ENCODE measurements at regions not wholly inside any gene's neighbourhood (a gene's known extent, or its start where the extent isn't known, plus 50 kb on each side); places are given as distances from the start of the nearest gene placed in this dataset.

GRCh38 chr13:55067946-55068345 is 2039.3 kb downstream of the OLFM4 start:
- no peak overlapping the region for H3K27ac ChIP-seq (ENCODE audit: low read depth, low read length)
- no peaks in the 10 kb centered on the region for H3K9me3 ChIP-seq (ENCODE audit: control insufficient read depth in 1 of 2, low read length in 2 of 2)
- Mint-ChIP-seq H3K4me1 (no peaks in the 10 kb centered on the region), H3K36me3 (no peaks in the 10 kb centered on the region), H3K9me3 (peaks cover 0 to 7% (median 1%) of the 10 kb centered on the region in 8 donors), H3K27me3 (no peaks in the 10 kb centered on the region), H3K4me3 (no peak overlapping the region), H3K27ac (no peak overlapping the region)
- intact Hi-C loops (cut with micrococcal nuclease): no loop called here
- H3K4me1 ChIP-seq (ENCODE audit: insufficient read depth, low read length): no peaks in the 10 kb centered on the region
- no peaks in the 10 kb centered on the region for H3K36me3 ChIP-seq (ENCODE audit: insufficient read depth, low read length)
- POLR2A ChIA-PET (ENCODE audit: partially characterized antibody): no interaction called here
- no peak overlapping the region for H3K4me3 ChIP-seq (ENCODE audit: low read length in 2 of 2)
- CTCF ChIA-PET (ENCODE audit: partially characterized antibody): no interaction called here
- no peaks in the 10 kb centered on the region for H3K27me3 ChIP-seq (ENCODE audit: insufficient read depth, low read length)
- DNase-seq: no peak

- H3K27ac Mint-ChIP-seq: no peak overlapping the region
- DNase-seq: no peak
- no peak overlapping the region for H3K4me3 Mint-ChIP-seq
- Histone ChIP-seq H3K9me3 (ENCODE audit: control insufficient read depth in 1 of 2, low read length in 2 of 2) (no peaks in the 10 kb centered on the region), H3K27me3 (ENCODE audit: insufficient read depth, low read length) (no peaks in the 10 kb centered on the region), H3K36me3 (ENCODE audit: insufficient read depth, low read length) (no peaks in the 10 kb centered on the region), H3K27ac (ENCODE audit: low read depth, low read length) (no peak overlapping the region), H3K4me1 (ENCODE audit: insufficient read depth, low read length) (no peaks in the 10 kb centered on the region), H3K4me3 (ENCODE audit: low read length in 2 of 2) (no peak overlapping the region)
- CTCF ChIA-PET (ENCODE audit: partially characterized antibody): no interaction called here
- H3K36me3 Mint-ChIP-seq: no peaks in the 10 kb centered on the region
- POLR2A ChIA-PET (ENCODE audit: partially characterized antibody): no interaction called here
- peaks cover 0 to 13% (median 2%) of the 10 kb centered on the region in 8 donors for H3K9me3 Mint-ChIP-seq
- no peaks in the 10 kb centered on the region for H3K4me1 Mint-ChIP-seq
- intact Hi-C loops (cut with micrococcal nuclease): no loop called here
- no peaks in the 10 kb centered on the region for H3K27me3 Mint-ChIP-seq
These were observed 2041.1 kb downstream of the OLFM4 start for GRCh38 chr13:55069746-55070145.

GRCh38 chr13:55073000-55073399 is 2044.4 kb downstream of the OLFM4 start:
- no peak overlapping the region for H3K27ac Mint-ChIP-seq

GRCh38 chr13:55084630-55085029 is 2056.0 kb downstream of the OLFM4 start:
- Histone ChIP-seq H3K9me3 (ENCODE audit: control insufficient read depth in 1 of 2, low read length in 2 of 2) (no peaks in the 10 kb centered on the region), H3K4me1 (ENCODE audit: insufficient read depth, low read length) (no peaks in the 10 kb centered on the region), H3K36me3 (ENCODE audit: insufficient read depth, low read length) (no peaks in the 10 kb centered on the region), H3K27ac (ENCODE audit: low read depth, low read length) (no peak overlapping the region), H3K4me3 (ENCODE audit: low read length in 2 of 2) (no peak overlapping the region), H3K27me3 (ENCODE audit: insufficient read depth, low read length) (no peaks in the 10 kb centered on the region)
- no peaks in the 10 kb centered on the region for H3K4me1 Mint-ChIP-seq
- H3K9me3 Mint-ChIP-seq: peaks cover 2 to 35% (median 11%) of the 10 kb centered on the region in 8 donors
- DNase-seq: no peak
- no peaks in the 10 kb centered on the region for H3K27me3 Mint-ChIP-seq
- ChIA-PET POLR2A (ENCODE audit: partially characterized antibody) (no interaction called here), CTCF (ENCODE audit: partially characterized antibody) (no interaction called here)
- intact Hi-C loops (cut with micrococcal nuclease): no loop called here
- no peaks in the 10 kb centered on the region for H3K36me3 Mint-ChIP-seq
- no peak overlapping the region for H3K27ac Mint-ChIP-seq
- no peak overlapping the region for H3K4me3 Mint-ChIP-seq

More at GRCh38 chr13:55073000-55073399, 2044.4 kb downstream of the OLFM4 start:
- H3K4me3 ChIP-seq (ENCODE audit: low read length in 2 of 2): no peak overlapping the region
- H3K4me3 Mint-ChIP-seq: no peak overlapping the region
- CTCF ChIA-PET (ENCODE audit: partially characterized antibody): no interaction called here
- H3K27me3 Mint-ChIP-seq: no peaks in the 10 kb centered on the region
- H3K9me3 ChIP-seq (ENCODE audit: control insufficient read depth in 1 of 2, low read length in 2 of 2): no peaks in the 10 kb centered on the region
- no peak for DNase-seq
- intact Hi-C loops (cut with micrococcal nuclease): no loop called here
- no peaks in the 10 kb centered on the region for H3K4me1 Mint-ChIP-seq
- no peaks in the 10 kb centered on the region for H3K4me1 ChIP-seq (ENCODE audit: insufficient read depth, low read length)
- peaks cover 0 to 13% (median 3%) of the 10 kb centered on the region in 8 donors for H3K9me3 Mint-ChIP-seq
- H3K36me3 ChIP-seq (ENCODE audit: insufficient read depth, low read length): no peaks in the 10 kb centered on the region
- no peaks in the 10 kb centered on the region for H3K36me3 Mint-ChIP-seq
- no peaks in the 10 kb centered on the region for H3K27me3 ChIP-seq (ENCODE audit: insufficient read depth, low read length)
- no peak overlapping the region for H3K27ac ChIP-seq (ENCODE audit: low read depth, low read length)
- POLR2A ChIA-PET (ENCODE audit: partially characterized antibody): no interaction called here

- no peak overlapping the region for H3K27ac Mint-ChIP-seq
- POLR2A ChIA-PET (ENCODE audit: partially characterized antibody): no interaction called here
- CTCF ChIA-PET (ENCODE audit: partially characterized antibody): no interaction called here
These were observed 2053.6 kb upstream of the PRR20A start for GRCh38 chr13:55087085-55087484.

GRCh38 chr13:55090612-55091011 is 2050.1 kb upstream of the PRR20A start:
- no peaks in the 10 kb centered on the region for H3K4me1 Mint-ChIP-seq
- ChIA-PET CTCF (ENCODE audit: partially characterized antibody) (no interaction called here), POLR2A (ENCODE audit: partially characterized antibody) (no interaction called here)
- DNase-seq: no peak
- Histone ChIP-seq H3K9me3 (ENCODE audit: control insufficient read depth in 1 of 2, low read length in 2 of 2) (no peaks in the 10 kb centered on the region), H3K4me1 (ENCODE audit: insufficient read depth, low read length) (no peaks in the 10 kb centered on the region), H3K4me3 (ENCODE audit: low read length in 2 of 2) (no peak overlapping the region), H3K36me3 (ENCODE audit: insufficient read depth, low read length) (no peaks in the 10 kb centered on the region), H3K27me3 (ENCODE audit: insufficient read depth, low read length) (no peaks in the 10 kb centered on the region), H3K27ac (ENCODE audit: low read depth, low read length) (no peak overlapping the region)
- no peak overlapping the region for H3K27ac Mint-ChIP-seq
- no peaks in the 10 kb centered on the region for H3K27me3 Mint-ChIP-seq
- peaks cover 0 to 22% (median 14%) of the 10 kb centered on the region in 8 donors for H3K9me3 Mint-ChIP-seq
- H3K4me3 Mint-ChIP-seq: no peak overlapping the region
- intact Hi-C loops (cut with micrococcal nuclease): no loop called here
- no peaks in the 10 kb centered on the region for H3K36me3 Mint-ChIP-seq

More at GRCh38 chr13:55087085-55087484, 2053.6 kb upstream of the PRR20A start:
- no peak for DNase-seq
- Histone ChIP-seq H3K9me3 (ENCODE audit: control insufficient read depth in 1 of 2, low read length in 2 of 2) (no peaks in the 10 kb centered on the region), H3K27me3 (ENCODE audit: insufficient read depth, low read length) (no peaks in the 10 kb centered on the region), H3K4me3 (ENCODE audit: low read length in 2 of 2) (no peak overlapping the region), H3K27ac (ENCODE audit: low read depth, low read length) (no peak overlapping the region), H3K4me1 (ENCODE audit: insufficient read depth, low read length) (no peaks in the 10 kb centered on the region), H3K36me3 (ENCODE audit: insufficient read depth, low read length) (no peaks in the 10 kb centered on the region)
- Mint-ChIP-seq H3K4me1 (no peaks in the 10 kb centered on the region), H3K4me3 (no peak overlapping the region), H3K36me3 (no peaks in the 10 kb centered on the region), H3K27me3 (no peaks in the 10 kb centered on the region), H3K9me3 (peaks cover 2 to 39% (median 14%) of the 10 kb centered on the region in 8 donors)
- intact Hi-C loops (cut with micrococcal nuclease): no loop called here

- POLR2A ChIA-PET (ENCODE audit: partially characterized antibody): no interaction called here
- H3K27me3 Mint-ChIP-seq: no peaks in the 10 kb centered on the region
These were observed 2049.5 kb upstream of the PRR20A start for GRCh38 chr13:55091172-55091571.

GRCh38 chr13:55106509-55106908 is 2034.2 kb upstream of the PRR20A start:
- no peak overlapping the region for H3K27ac Mint-ChIP-seq
- ChIA-PET CTCF (ENCODE audit: partially characterized antibody) (no interaction called here), POLR2A (ENCODE audit: partially characterized antibody) (no interaction called here)
- intact Hi-C loops (cut with micrococcal nuclease): no loop called here
- no peaks in the 10 kb centered on the region for H3K27me3 Mint-ChIP-seq
- no peaks in the 10 kb centered on the region for H3K36me3 ChIP-seq (ENCODE audit: insufficient read depth, low read length)
- peaks cover 0 to 21% (median 10%) of the 10 kb centered on the region in 8 donors for H3K9me3 Mint-ChIP-seq
- no peaks in the 10 kb centered on the region for H3K36me3 Mint-ChIP-seq
- H3K4me3 ChIP-seq (ENCODE audit: low read length in 2 of 2): no peak overlapping the region
- no peaks in the 10 kb centered on the region for H3K4me1 ChIP-seq (ENCODE audit: insufficient read depth, low read length)
- H3K27ac ChIP-seq (ENCODE audit: low read depth, low read length): no peak overlapping the region
- H3K4me1 Mint-ChIP-seq: no peaks in the 10 kb centered on the region
- H3K27me3 ChIP-seq (ENCODE audit: insufficient read depth, low read length): no peaks in the 10 kb centered on the region
- no peak for DNase-seq
- H3K9me3 ChIP-seq (ENCODE audit: control insufficient read depth in 1 of 2, low read length in 2 of 2): no peaks in the 10 kb centered on the region
- H3K4me3 Mint-ChIP-seq: no peak overlapping the region

More at GRCh38 chr13:55091172-55091571, 2049.5 kb upstream of the PRR20A start:
- CTCF ChIA-PET (ENCODE audit: partially characterized antibody): no interaction called here
- H3K27me3 ChIP-seq (ENCODE audit: insufficient read depth, low read length): no peaks in the 10 kb centered on the region
- DNase-seq: no peak
- H3K36me3 Mint-ChIP-seq: no peaks in the 10 kb centered on the region
- no peaks in the 10 kb centered on the region for H3K4me1 Mint-ChIP-seq
- no peak overlapping the region for H3K27ac Mint-ChIP-seq
- H3K9me3 ChIP-seq (ENCODE audit: control insufficient read depth in 1 of 2, low read length in 2 of 2): no peaks in the 10 kb centered on the region
- H3K4me1 ChIP-seq (ENCODE audit: insufficient read depth, low read length): no peaks in the 10 kb centered on the region
- peaks cover 0 to 22% (median 13%) of the 10 kb centered on the region in 8 donors for H3K9me3 Mint-ChIP-seq
- no peak overlapping the region for H3K4me3 ChIP-seq (ENCODE audit: low read length in 2 of 2)
- no peaks in the 10 kb centered on the region for H3K36me3 ChIP-seq (ENCODE audit: insufficient read depth, low read length)
- H3K27ac ChIP-seq (ENCODE audit: low read depth, low read length): no peak overlapping the region
- intact Hi-C loops (cut with micrococcal nuclease): no loop called here
- no peak overlapping the region for H3K4me3 Mint-ChIP-seq
